B cell (primary cell): ENCODE measurements at regions not wholly inside any gene's neighbourhood (a gene's known extent, or its start where the extent isn't known, plus 50 kb on each side); places are given as distances from the start of the nearest gene placed in this dataset.

ENCODE experiments used
- ATAC-seq: fragments of 200-7000 bp; cut with Tn5 transposase; one replicate; pipeline ENCODE4 v1.10.0; 2021; ENCODE audit warnings: low read depth, mild to moderate bottlenecking, moderate number of reproducible peaks, moderate library complexity
- CTCF ChIA-PET: fragments of 350-600 bp; sonication (Branson Sonifier 250); formaldehyde crosslinking; loops from one replicate; lab custom pipeline; 2021; ENCODE audit warnings: antibody characterized with exemption, inconsistent platforms; lab: Charles Lee
- POLR2A ChIA-PET: fragments of 350-600 bp; sonication (Branson Sonifier 250); formaldehyde crosslinking; loops from one replicate; lab custom pipeline; 2021; ENCODE audit warnings: antibody characterized with exemption; lab: Charles Lee
- DNase-seq: peaks from one replicate; pipeline ENCODE4 v3.0.0; 2013
- H2AFZ ChIP-seq: 2 replicates; pipeline ENCODE4 v1.6.1; 2012; ENCODE audit warnings: mild to moderate bottlenecking, low read depth, low read length; ENCODE audit not compliant: insufficient read depth, poor library complexity, severe bottlenecking
- H3K27ac ChIP-seq, 2 donors: 1 replicate in 1 of 2; 2 replicates in 1 of 2; pipeline ENCODE4 v1.5.1; 2012 to 2013; ENCODE audit warnings: low read length in 2 of 2, mild to moderate bottlenecking in 2 of 2, moderate library complexity in 1 of 2
- H3K27me3 ChIP-seq, 4 experiments: fragments of 200-600 bp in 1 of 4; sonication (generic) in 1 of 4; replicated peaks in 1 of 4; 1 replicate in 2 of 4; 2 replicates in 2 of 4; pipeline versions ENCODE4 v1.6.1 to v1.7.0; 2013 to 2016; ENCODE audit warnings: low read length in 3 of 4, mild to moderate bottlenecking in 2 of 4, mixed read lengths in 1 of 4, moderate library complexity in 1 of 4; ENCODE audit not compliant: insufficient read depth in 4 of 4, control insufficient read depth in 3 of 4; ENCODE audit errors: control extremely low read depth in 1 of 4
- H3K36me3 ChIP-seq, 2 experiments: replicated peaks in 1 of 2; 1 replicate in 1 of 2; 2 replicates in 1 of 2; pipeline versions ENCODE4 v1.6.1 to v1.7.1; 2013; ENCODE audit warnings: low read length in 1 of 2; ENCODE audit not compliant: insufficient read depth in 2 of 2, control insufficient read depth in 1 of 2; ENCODE audit errors: control extremely low read depth in 1 of 2, extremely low read depth in 1 of 2
- H3K4me1 ChIP-seq, 2 donors: fragments of 200-600 bp in 1 of 2; sonication (generic) in 1 of 2; 1 replicate in 1 of 2; 2 replicates in 1 of 2; pipeline versions ENCODE4 v1.5.1 to v1.6.1; 2013 to 2017; ENCODE audit warnings: low read length in 2 of 2; ENCODE audit not compliant: control insufficient read depth in 2 of 2, insufficient read depth in 2 of 2
- H3K4me2 ChIP-seq: replicated peaks from 2 replicates; pipeline ENCODE3; 2012; ENCODE audit warnings: mild to moderate bottlenecking, low read depth, low read length; ENCODE audit not compliant: poor library complexity, severe bottlenecking
- H3K4me3 ChIP-seq, 5 experiments: fragments of 200-600 bp in 1 of 5; sonication (generic) in 1 of 5; 1 replicate in 3 of 5; 2 replicates in 2 of 5; pipeline versions ENCODE4 v1.5.1 to v1.7.0; 2011 to 2016; ENCODE audit warnings: low read length in 4 of 5, mild to moderate bottlenecking in 4 of 5, low read depth in 2 of 5, control low read depth in 1 of 5, moderate library complexity in 1 of 5; ENCODE audit not compliant: insufficient read depth in 1 of 5; ENCODE audit errors: control extremely low read depth in 1 of 5, extremely low read depth in 1 of 5
- H3K79me2 ChIP-seq: fragments of 200-600 bp; sonication (generic); one replicate; pipeline ENCODE4 v1.6.0; 2016; ENCODE audit warnings: low read length; ENCODE audit not compliant: control insufficient read depth, insufficient read depth
- H3K9ac ChIP-seq: fragments of 200-600 bp; sonication (generic); 2 replicates; pipeline ENCODE4 v1.6.1; 2017; ENCODE audit warnings: mild to moderate bottlenecking, low read length, moderate library complexity
- H3K9me3 ChIP-seq, 3 donors: one replicate each; pipeline versions ENCODE4 v1.6.1 to v1.7.1; 2013; ENCODE audit warnings: low read length in 2 of 3; ENCODE audit not compliant: control insufficient read depth in 2 of 3, insufficient read depth in 1 of 3; ENCODE audit errors: control extremely low read depth in 1 of 3
- H4K20me1 ChIP-seq: 2 replicates; pipeline ENCODE4 v1.6.0; 2012; ENCODE audit warnings: mild to moderate bottlenecking, low read length; ENCODE audit not compliant: insufficient read depth, control insufficient read depth, poor library complexity, severe bottlenecking
- H3K27ac Mint-ChIP-seq: one replicate; pipeline ENCODE4 v1.8.0; 2021; ENCODE audit warnings: mixed read lengths
- H3K27me3 Mint-ChIP-seq: one replicate; pipeline ENCODE4 v1.8.0; 2021; ENCODE audit warnings: mixed read lengths
- H3K4me1 Mint-ChIP-seq: one replicate; pipeline ENCODE4 v1.8.0; 2021; ENCODE audit warnings: mixed read lengths
- H3K4me3 Mint-ChIP-seq: one replicate; pipeline ENCODE4 v1.8.0; 2021; ENCODE audit warnings: mixed read lengths
- H3K9me3 Mint-ChIP-seq: one replicate; pipeline ENCODE4 v1.8.0; 2022; ENCODE audit warnings: mixed read lengths; ENCODE audit not compliant: insufficient read depth
- EZH2 ChIP-seq: IDR thresholded peaks from 2 replicates; pipeline ENCODE4 v1.6.1; 2012; ENCODE audit warnings: borderline replicate concordance, low read depth, mild to moderate bottlenecking, moderate library complexity, low read length; ENCODE audit not compliant: insufficient read depth, poor library complexity, severe bottlenecking
- WGBS: methylation state at CpG from one replicate; pipeline ENCODE4 v1.1.5; 2013; ENCODE audit warnings: missing lambda C conversion rate; ENCODE audit not compliant: insufficient coverage; 5-methylcytosine and 5-hydroxymethylcytosine counted together
- intact Hi-C: fragments of 100-400 bp; cut with micrococcal nuclease; formaldehyde crosslinking; loops from one replicate; pipeline ENCODE4 v1.10.0; 2022
- TF ChIP-seq, protein P1 (sequence below): fragments of 200-600 bp; IDR thresholded peaks from one replicate; pipeline ENCODE4 v1.8.0; 2022; ENCODE audit warnings: antibody characterized with exemption, mild to moderate bottlenecking

DNA sequence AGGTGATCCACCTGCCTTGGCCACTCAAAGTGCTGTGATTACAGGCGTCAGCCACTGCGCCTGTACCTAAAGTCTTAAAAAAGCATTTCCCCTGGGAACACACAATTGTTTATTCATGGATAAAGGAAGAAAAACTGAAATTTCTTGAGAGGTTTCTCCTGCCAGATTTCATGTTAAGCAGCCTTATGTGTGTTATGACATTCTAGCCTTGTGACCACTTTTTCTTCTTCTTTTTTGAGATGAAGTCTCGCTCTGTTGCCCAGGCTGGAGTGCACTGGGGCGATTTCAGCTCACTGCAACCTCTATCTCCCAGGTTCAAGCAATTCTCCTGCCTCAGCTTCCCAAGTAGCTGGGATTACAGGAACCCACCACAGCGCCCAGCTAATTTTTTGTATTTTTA is 57.8 kb upstream of the PLAC8 start:
- intact Hi-C loops: loop anchor here (5.0 kb wide), 1 partner anchor 80 kb away; no protein-coding TSS in a partner anchor
- ChIA-PET POLR2A (interaction anchor here (0.7 to 1.4 kb wide), 3 partner anchors 19 to 316 kb away, joined by 3 to 4 read pairs (median 3); no protein-coding TSS in a partner anchor), CTCF (interaction anchor here (0.6 to 2.8 kb wide), 5 partner anchors 39 to 94 kb away, joined by 3 to 7 read pairs (median 4); no protein-coding TSS in a partner anchor)
- H3K4me1 Mint-ChIP-seq: peaks cover 77% of the 10 kb centered on the region
- peak overlapping the region in 1 of 5 experiments; percentile 11 for H3K4me3 ChIP-seq
- H3K79me2 ChIP-seq: peaks cover 23% of the 10 kb centered on the region
- peak overlapping the region; percentile 96 for H3K27ac Mint-ChIP-seq
- peak; percentile 40 for ATAC-seq
- peak overlapping the region; percentile 43 for H3K4me2 ChIP-seq
- no peak overlapping the region for H3K9ac ChIP-seq
- 0% methylated on average over 2 of the region's 5 CpGs for WGBS
- H3K9me3 ChIP-seq: peaks cover 0 to 4% (median 0%) of the 10 kb centered on the region in 3 donors
- H3K27me3 Mint-ChIP-seq: no peaks in the 10 kb centered on the region
- H2AFZ ChIP-seq: no peak overlapping the region
- H4K20me1 ChIP-seq: no peaks in the 10 kb centered on the region
- DNase-seq: peak; percentile 70
- H3K4me3 Mint-ChIP-seq: peak overlapping the region; percentile 70
- H3K4me1 ChIP-seq: peaks cover 66 to 70% of the 10 kb centered on the region in 2 donors
- TF ChIP-seq, protein P1, sequence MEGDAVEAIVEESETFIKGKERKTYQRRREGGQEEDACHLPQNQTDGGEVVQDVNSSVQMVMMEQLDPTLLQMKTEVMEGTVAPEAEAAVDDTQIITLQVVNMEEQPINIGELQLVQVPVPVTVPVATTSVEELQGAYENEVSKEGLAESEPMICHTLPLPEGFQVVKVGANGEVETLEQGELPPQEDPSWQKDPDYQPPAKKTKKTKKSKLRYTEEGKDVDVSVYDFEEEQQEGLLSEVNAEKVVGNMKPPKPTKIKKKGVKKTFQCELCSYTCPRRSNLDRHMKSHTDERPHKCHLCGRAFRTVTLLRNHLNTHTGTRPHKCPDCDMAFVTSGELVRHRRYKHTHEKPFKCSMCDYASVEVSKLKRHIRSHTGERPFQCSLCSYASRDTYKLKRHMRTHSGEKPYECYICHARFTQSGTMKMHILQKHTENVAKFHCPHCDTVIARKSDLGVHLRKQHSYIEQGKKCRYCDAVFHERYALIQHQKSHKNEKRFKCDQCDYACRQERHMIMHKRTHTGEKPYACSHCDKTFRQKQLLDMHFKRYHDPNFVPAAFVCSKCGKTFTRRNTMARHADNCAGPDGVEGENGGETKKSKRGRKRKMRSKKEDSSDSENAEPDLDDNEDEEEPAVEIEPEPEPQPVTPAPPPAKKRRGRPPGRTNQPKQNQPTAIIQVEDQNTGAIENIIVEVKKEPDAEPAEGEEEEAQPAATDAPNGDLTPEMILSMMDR: no peak
- no peak for TF ChIP-seq EZH2
- peak overlapping the region; percentile 80 to 87 for H3K27ac ChIP-seq
- H3K27me3 ChIP-seq: no peaks in the 10 kb centered on the region
- no peaks in the 10 kb centered on the region for H3K9me3 Mint-ChIP-seq
- H3K36me3 ChIP-seq: no peaks in the 10 kb centered on the region

DNA sequence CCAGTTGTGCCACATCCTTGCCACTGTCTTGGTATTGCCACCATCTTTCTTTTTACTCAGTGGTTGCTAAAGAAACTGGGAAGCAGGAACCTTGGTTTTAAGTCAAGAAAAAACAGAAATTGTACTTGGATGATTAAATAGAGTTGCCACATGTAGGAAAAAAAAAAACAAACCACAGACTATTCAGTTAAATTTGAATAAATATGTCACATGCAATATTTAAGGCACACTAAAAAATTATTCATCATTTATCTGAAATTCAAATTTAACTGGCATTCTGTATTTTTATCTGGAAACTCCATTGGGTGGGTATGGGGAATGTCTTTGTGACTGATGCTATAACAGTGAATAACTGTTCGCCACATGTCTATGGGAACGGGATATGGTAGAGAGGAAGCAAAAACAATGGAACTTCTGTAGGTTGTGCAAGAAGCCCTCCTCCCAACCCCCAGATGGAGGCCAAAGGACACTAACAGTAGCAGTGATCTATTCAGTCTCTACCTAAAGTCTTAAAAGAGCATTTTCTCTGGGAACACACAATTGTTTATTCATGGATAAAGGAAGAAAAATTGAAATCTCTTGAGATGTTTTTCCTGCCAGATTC is 57.0 kb upstream of the PLAC8 start:
- H3K4me1 ChIP-seq: peaks cover 59 to 61% of the 10 kb centered on the region in 2 donors

More for the DNA sequence above, 57.0 kb upstream of the PLAC8 start:
- H3K4me3 ChIP-seq: no peak overlapping the region
- no peaks in the 10 kb centered on the region for H3K36me3 ChIP-seq
- peaks cover 79% of the 10 kb centered on the region for H3K4me1 Mint-ChIP-seq
- CTCF ChIA-PET: no interaction called here
- no peaks in the 10 kb centered on the region for H3K9me3 Mint-ChIP-seq
- no peak overlapping the region for H3K9ac ChIP-seq
- H4K20me1 ChIP-seq: no peaks in the 10 kb centered on the region
- intact Hi-C loops: loop anchor here (5.0 kb wide), 1 partner anchor 81 kb away; no protein-coding TSS in a partner anchor
- H3K27ac ChIP-seq: peak overlapping the region; percentile 80 to 87
- no peak for ATAC-seq
- POLR2A ChIA-PET: interaction anchor here (0.7 kb wide), 1 partner anchor 315 kb away, joined by 4 read pairs; no protein-coding TSS in a partner anchor
- WGBS: no CpG with 5 or more reads among the region's 2 CpGs
- H3K27ac Mint-ChIP-seq: peak overlapping the region; percentile 75
- no peaks in the 10 kb centered on the region for H3K27me3 ChIP-seq
- DNase-seq: no peak
- H3K4me3 Mint-ChIP-seq: peak overlapping the region; percentile 16
- TF ChIP-seq EZH2: no peak
- TF ChIP-seq, protein P1: no peak
- H3K79me2 ChIP-seq: peaks cover 23% of the 10 kb centered on the region
- no peaks in the 10 kb centered on the region for H3K27me3 Mint-ChIP-seq
- no peak overlapping the region for H2AFZ ChIP-seq
- peak overlapping the region; percentile 43 for H3K4me2 ChIP-seq
- H3K9me3 ChIP-seq: peaks cover 0 to 4% (median 0%) of the 10 kb centered on the region in 3 donors
